ENCODE measurements at regions not wholly inside any gene's neighbourhood (a gene's known extent, or its start where the extent isn't known, plus 50 kb on each side); places are given as distances from the start of the nearest gene placed in this dataset.

GRCh38 chr5:68480335-68480940 is 264.9 kb downstream of the PIK3R1 start:
- TF ChIP-seq CTCF (IDR thresholded peaks at IDR 0.05; ENCODE audit: low read depth, low read length), result no peak
- TF ChIP-seq POLR2A (IDR thresholded peaks at IDR 0.05; ENCODE audit: extremely low read depth, insufficient read length), result no peak
